Panc1 (cell line): ENCODE measurements at regions not wholly inside any gene's neighbourhood (a gene's known extent, or its start where the extent isn't known, plus 50 kb on each side); places are given as distances from the start of the nearest gene placed in this dataset.

Experiments used
- ATAC-seq: fragments of 200-7000 bp; cut with Tn5 transposase; 2 replicates; pipeline ENCODE4 v1.9.1; 2020; ENCODE audit warnings: mild to moderate bottlenecking, moderate library complexity
- BruUV-seq: library from RNA; stranded (reverse); fragments of 400-500 nt; replicated peaks from 2 replicates; lab custom pipeline; 2021; lab: Mats Ljungman, UMichigan
- CTCF ChIA-PET: fragments of 300-600 bp; sonication (Branson Sonifier 250); formaldehyde crosslinking; loops from one replicate; lab custom pipeline; 2022; ENCODE audit warnings: antibody characterized with exemption; lab: Charles Lee
- POLR2A ChIA-PET: fragments of 300-600 bp; sonication (Branson Sonifier 250); formaldehyde crosslinking; loops from one replicate; lab custom pipeline; 2022; ENCODE audit warnings: antibody characterized with exemption; lab: Charles Lee
- DNase-seq: peaks from one replicate; pipeline ENCODE4 v3.0.0-alpha.2; 2010; ENCODE audit warnings: low read depth, low spot score
- H3K27ac ChIP-seq: 2 replicates; pipeline ENCODE4 v1.5.1; 2011; ENCODE audit warnings: mild to moderate bottlenecking, low read length, inconsistent platforms
- H3K27me3 ChIP-seq: fragments of 200-500 bp; sonication (Bioruptor generic); 2 replicates; pipeline ENCODE4 v1.6.0; 2014; ENCODE audit warnings: low read length, inconsistent platforms; ENCODE audit not compliant: control insufficient read depth, insufficient read depth
- H3K36me3 ChIP-seq: fragments of 200-500 bp; sonication (Bioruptor generic); 2 replicates; pipeline ENCODE4 v1.5.1; 2014; ENCODE audit warnings: inconsistent platforms, mild to moderate bottlenecking, low read length, moderate library complexity; ENCODE audit not compliant: control insufficient read depth, insufficient read depth
- H3K4me1 ChIP-seq: 2 replicates; pipeline ENCODE4 v1.5.1; 2011; ENCODE audit warnings: inconsistent platforms, mild to moderate bottlenecking, low read length, moderate library complexity; ENCODE audit not compliant: control insufficient read depth, insufficient read depth
- H3K4me3 ChIP-seq, 2 experiments: 2 replicates each; pipeline ENCODE4 v1.5.1; 2011 to 2012; ENCODE audit warnings: low read depth in 2 of 2, low read length in 2 of 2, mild to moderate bottlenecking in 2 of 2, inconsistent platforms in 1 of 2, moderate library complexity in 1 of 2
- H3K9me3 ChIP-seq: fragments of 200-500 bp; sonication (Bioruptor generic); 2 replicates; pipeline ENCODE4 v1.5.1; 2014; ENCODE audit warnings: low read depth, mild to moderate bottlenecking, inconsistent platforms, low read length, moderate library complexity; ENCODE audit not compliant: control insufficient read depth, insufficient read depth
- CTCF ChIP-seq: fragments of 450-650 bp; IDR thresholded peaks from 2 replicates; pipeline ENCODE4 v1.5.1; 2017; ENCODE audit warnings: mild to moderate bottlenecking
- POLR2AphosphoS5 ChIP-seq: IDR thresholded peaks from 2 replicates; pipeline ENCODE4 v1.6.1; 2012; ENCODE audit warnings: mild to moderate bottlenecking, low read depth, low read length, moderate library complexity
- REST ChIP-seq, 2 experiments: IDR thresholded peaks; 2 replicates each; pipeline ENCODE4 v1.6.1; 2011 to 2012; ENCODE audit warnings: low read depth in 2 of 2, control low read depth in 1 of 2, low read length in 1 of 2, mild to moderate bottlenecking in 1 of 2, moderate library complexity in 1 of 2; ENCODE audit not compliant: insufficient read depth in 1 of 2
- SIN3A ChIP-seq: IDR thresholded peaks from 2 replicates; pipeline ENCODE4 v1.6.1; 2012; ENCODE audit warnings: low read depth, mild to moderate bottlenecking, low read length, moderate library complexity, borderline replicate concordance; ENCODE audit not compliant: insufficient read depth
- TCF7L2 ChIP-seq: IDR thresholded peaks from 2 replicates; pipeline ENCODE4 v1.6.1; 2011; ENCODE audit warnings: mild to moderate bottlenecking, low read depth, low read length, inconsistent platforms
- in situ Hi-C: cut with HindIII; loops from 2 replicates; pipeline ENCODE4 v1.10.0; 2016; ENCODE audit warnings: low sequenced_read_pairs, low pct_unique_long_range_greater_than_20kb
- intact Hi-C: fragments of 100-400 bp; cut with micrococcal nuclease; formaldehyde crosslinking; loops from one replicate; pipeline ENCODE4 v1.10.0; 2022; ENCODE audit not compliant: unreplicated experiment

- ATAC-seq: no peak
- CTCF ChIA-PET: no interaction called here
- TF ChIP-seq REST (IDR thresholded peaks at IDR 0.05; ENCODE audit: insufficient read depth in 1 of 2, low read depth in 2 of 2, low read length in 1 of 2): no peak
- no peak for TF ChIP-seq TCF7L2
- no peak for TF ChIP-seq SIN3A
- TF ChIP-seq POLR2AphosphoS5: no peak
- no peak for TF ChIP-seq CTCF
- Histone ChIP-seq H3K4me1 (no peaks in the 10 kb centered on the region), H3K27me3 (no peaks in the 10 kb centered on the region), H3K36me3 (no peaks in the 10 kb centered on the region), H3K9me3 (no peaks in the 10 kb centered on the region), H3K27ac (no peak overlapping the region), H3K4me3 (no peak overlapping the region)
- in situ Hi-C loops (no loop called here), intact Hi-C loops (no loop called here)
- BruUV-seq: no TSS peak
- no peak for DNase-seq
- POLR2A ChIA-PET: no interaction called here
Measured at GRCh38 chr3:31247850-31248562, 284.7 kb upstream of the STT3B start.

GRCh38 chr3:31248563-31248992, 284.1 kb upstream of the STT3B start:
- H3K27me3 ChIP-seq: no peaks in the 10 kb centered on the region
- intact Hi-C loops (no loop called here), in situ Hi-C loops (no loop called here)
- H3K9me3 ChIP-seq: no peaks in the 10 kb centered on the region
- ChIA-PET CTCF (no interaction called here), POLR2A (no interaction called here)
- BruUV-seq: no TSS peak
- no peak for ATAC-seq
- no peak overlapping the region for H3K27ac ChIP-seq
- no peak overlapping the region for H3K4me3 ChIP-seq
- TF ChIP-seq TCF7L2: no peak
- TF ChIP-seq REST (IDR thresholded peaks at IDR 0.05; ENCODE audit: insufficient read depth in 1 of 2, low read depth in 2 of 2, low read length in 1 of 2): no peak
- no peak for TF ChIP-seq CTCF
- TF ChIP-seq POLR2AphosphoS5: no peak
- no peak for TF ChIP-seq SIN3A
- H3K4me1 ChIP-seq: no peaks in the 10 kb centered on the region
- no peak for DNase-seq
- H3K36me3 ChIP-seq: no peaks in the 10 kb centered on the region
